ENCODE measurements at regions not wholly inside any gene's neighbourhood (a gene's known extent, or its start where the extent isn't known, plus 50 kb on each side); places are given as distances from the start of the nearest gene placed in this dataset.
"Not testable (repeated sequence)": the region's sequence is repeated elsewhere in the genome, so short reads cannot be mapped to it uniquely, and the experiment has no call there.

DNA sequence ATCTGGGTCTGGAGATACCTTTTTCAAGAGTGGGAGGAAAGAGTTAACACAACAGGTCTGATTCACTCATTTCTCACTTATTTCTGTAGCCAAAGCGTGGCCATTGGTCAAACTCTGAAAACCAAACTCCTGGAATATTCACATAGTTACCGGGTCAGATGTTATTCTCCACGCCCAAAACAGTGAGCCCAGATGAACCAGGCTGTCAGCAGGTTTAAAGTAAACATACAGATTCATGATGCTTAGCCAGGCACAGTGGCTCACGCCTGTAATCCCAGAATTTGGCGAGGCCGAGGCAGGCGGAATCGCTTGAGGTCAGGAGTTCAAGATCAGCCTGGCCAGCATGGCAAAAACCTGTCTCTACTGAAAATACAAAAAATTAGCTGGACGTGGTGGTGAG lies 126.1 kb downstream of the SEPTIN7 start:
- not testable (repeated sequence) for H3K9me3 ChIP-seq (ENCODE audit: control insufficient read depth, insufficient read depth, low read length); H3K27me3 ChIP-seq (ENCODE audit: control insufficient read depth, insufficient read depth, low read length); H3K27ac ChIP-seq (ENCODE audit: low read length); H3K4me3 ChIP-seq (ENCODE audit: low read length); DNase-seq (ENCODE audit: low read depth, low spot score); H3K36me3 ChIP-seq (ENCODE audit: control insufficient read depth, insufficient read depth, low read length); H3K4me1 ChIP-seq (ENCODE audit: control insufficient read depth, insufficient read depth, low read length)
- WGBS (ENCODE audit: insufficient coverage, insufficient read length), result no CpG with 5 or more reads among the region's 9 CpGs

DNA sequence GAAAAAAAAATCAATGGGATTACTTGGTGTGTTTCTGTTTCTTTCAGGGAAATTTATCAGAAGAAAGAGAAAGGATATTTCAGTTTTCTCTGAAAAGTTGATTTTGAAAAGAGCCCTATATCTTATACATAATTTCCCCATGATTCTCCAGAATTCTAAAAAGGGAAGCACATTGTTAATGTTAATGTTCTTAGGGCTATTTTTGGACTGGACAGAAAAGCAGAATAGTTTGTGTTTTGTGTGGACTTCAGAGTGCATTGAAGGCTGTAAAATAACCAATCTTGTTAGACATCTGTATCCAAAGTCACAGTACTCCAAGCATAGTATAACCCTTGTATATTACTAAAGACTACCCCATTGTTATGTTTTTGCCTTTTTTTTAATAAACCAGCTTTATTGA lies 130.3 kb downstream of the SEPTIN7 start:
- H3K36me3 ChIP-seq (ENCODE audit: control insufficient read depth, insufficient read depth, low read length); DNase-seq (ENCODE audit: low read depth, low spot score); H3K4me1 ChIP-seq (ENCODE audit: control insufficient read depth, insufficient read depth, low read length); H3K4me3 ChIP-seq (ENCODE audit: low read length); H3K27me3 ChIP-seq (ENCODE audit: control insufficient read depth, insufficient read depth, low read length); H3K27ac ChIP-seq (ENCODE audit: low read length); H3K9me3 ChIP-seq (ENCODE audit: control insufficient read depth, insufficient read depth, low read length): not testable (repeated sequence)

DNA sequence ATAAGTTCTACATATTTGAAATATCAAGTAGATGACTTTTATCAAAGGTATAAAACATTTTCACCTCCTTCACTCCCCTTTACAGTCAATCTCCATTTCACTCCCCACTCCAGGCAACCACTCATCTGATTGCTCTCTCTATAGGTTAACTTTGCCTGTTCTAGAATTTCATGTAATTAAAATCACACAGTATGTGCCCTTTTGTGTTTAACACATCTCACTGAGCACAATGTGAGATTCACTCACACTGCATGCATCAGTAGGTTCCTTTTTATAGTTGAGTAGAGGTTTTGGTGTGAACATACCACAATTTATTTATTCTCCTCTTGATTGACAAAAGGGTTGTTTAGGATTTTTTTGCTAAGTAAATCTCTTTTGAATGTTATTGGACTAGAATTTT lies 130.7 kb downstream of the SEPTIN7 start:
- H3K27ac ChIP-seq (ENCODE audit: low read length); H3K36me3 ChIP-seq (ENCODE audit: control insufficient read depth, insufficient read depth, low read length): not testable (repeated sequence)

DNA sequence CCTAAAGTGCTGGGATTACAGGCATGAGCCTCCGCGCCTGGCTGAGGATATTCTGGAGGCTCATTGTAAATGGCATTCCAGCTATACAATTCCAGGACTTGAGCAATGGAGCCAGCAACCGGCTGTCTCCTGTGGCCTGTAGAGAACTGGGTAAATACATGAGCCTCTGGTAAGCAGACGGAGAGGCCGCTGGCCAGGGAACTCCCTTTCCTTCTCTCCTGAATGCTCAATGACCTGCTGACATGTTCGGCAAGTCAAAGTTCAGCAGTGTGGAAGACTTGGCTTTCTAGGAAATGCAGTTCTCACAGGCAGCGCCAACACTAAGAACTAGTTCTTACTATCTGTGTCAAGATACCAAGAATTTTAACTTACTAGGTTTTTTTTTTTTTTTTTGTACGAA lies 139.8 kb downstream of the SEPTIN7 start:
- H3K4me3 ChIP-seq (ENCODE audit: low read length); H3K27ac ChIP-seq (ENCODE audit: low read length); H3K27me3 ChIP-seq (ENCODE audit: control insufficient read depth, insufficient read depth, low read length); DNase-seq (ENCODE audit: low read depth, low spot score); H3K36me3 ChIP-seq (ENCODE audit: control insufficient read depth, insufficient read depth, low read length); H3K4me1 ChIP-seq (ENCODE audit: control insufficient read depth, insufficient read depth, low read length); H3K9me3 ChIP-seq (ENCODE audit: control insufficient read depth, insufficient read depth, low read length): not testable (repeated sequence)
- WGBS (ENCODE audit: insufficient coverage, insufficient read length), result no CpG with 5 or more reads among the region's 8 CpGs

More for the DNA sequence above, 130.7 kb downstream of the SEPTIN7 start:
- DNase-seq (ENCODE audit: low read depth, low spot score); H3K27me3 ChIP-seq (ENCODE audit: control insufficient read depth, insufficient read depth, low read length); H3K4me1 ChIP-seq (ENCODE audit: control insufficient read depth, insufficient read depth, low read length); H3K9me3 ChIP-seq (ENCODE audit: control insufficient read depth, insufficient read depth, low read length); H3K4me3 ChIP-seq (ENCODE audit: low read length): not testable (repeated sequence)

DNA sequence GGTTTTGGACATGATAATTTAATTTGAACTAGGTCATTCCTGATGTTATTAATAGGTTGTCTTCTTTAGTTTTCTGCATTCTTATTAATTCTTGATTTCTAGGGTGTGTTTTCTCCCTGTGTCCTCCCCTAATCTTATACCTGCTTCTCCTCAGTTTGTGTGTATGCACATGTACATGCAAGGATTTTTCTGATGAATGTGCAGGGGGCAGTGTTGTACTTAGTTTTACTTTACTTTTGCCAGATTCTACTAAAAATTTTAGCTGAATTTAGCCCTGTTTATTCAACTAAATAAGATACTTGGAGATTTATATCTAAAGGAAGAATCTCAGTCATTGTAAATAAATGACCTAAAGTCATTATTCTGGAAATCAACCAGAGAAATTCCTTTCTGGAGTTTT lies 144.8 kb downstream of the SEPTIN7 start:
- H3K4me3 ChIP-seq (ENCODE audit: low read length); H3K4me1 ChIP-seq (ENCODE audit: control insufficient read depth, insufficient read depth, low read length); H3K27me3 ChIP-seq (ENCODE audit: control insufficient read depth, insufficient read depth, low read length); H3K9me3 ChIP-seq (ENCODE audit: control insufficient read depth, insufficient read depth, low read length); H3K27ac ChIP-seq (ENCODE audit: low read length); DNase-seq (ENCODE audit: low read depth, low spot score); H3K36me3 ChIP-seq (ENCODE audit: control insufficient read depth, insufficient read depth, low read length): not testable (repeated sequence)

DNA sequence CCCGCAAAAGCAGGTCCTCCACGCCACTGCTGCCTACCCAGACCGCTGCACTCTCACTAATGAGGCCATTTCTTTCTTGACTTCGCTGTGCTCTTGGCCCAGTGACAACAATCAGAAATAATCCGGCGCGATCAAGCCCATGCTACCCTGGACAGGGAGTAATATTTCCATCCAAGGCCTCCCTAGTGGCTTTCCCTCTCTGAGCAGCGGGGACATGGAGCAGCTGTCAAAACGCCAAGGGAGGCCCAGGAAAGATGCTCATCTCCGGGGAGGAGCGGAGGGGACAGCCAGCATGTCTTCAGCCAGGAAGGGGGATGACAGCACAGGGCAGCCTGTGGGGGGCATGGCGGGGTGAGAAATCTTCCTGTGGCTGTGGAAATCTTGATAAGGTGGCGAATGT lies 154.9 kb downstream of the SEPTIN7 start:
- not testable (repeated sequence) for H3K36me3 ChIP-seq (ENCODE audit: control insufficient read depth, insufficient read depth, low read length); H3K27me3 ChIP-seq (ENCODE audit: control insufficient read depth, insufficient read depth, low read length); H3K27ac ChIP-seq (ENCODE audit: low read length); H3K9me3 ChIP-seq (ENCODE audit: control insufficient read depth, insufficient read depth, low read length); H3K4me1 ChIP-seq (ENCODE audit: control insufficient read depth, insufficient read depth, low read length); DNase-seq (ENCODE audit: low read depth, low spot score); H3K4me3 ChIP-seq (ENCODE audit: low read length)
- WGBS (ENCODE audit: insufficient coverage, insufficient read length), result no CpG with 5 or more reads among the region's 13 CpGs

DNA sequence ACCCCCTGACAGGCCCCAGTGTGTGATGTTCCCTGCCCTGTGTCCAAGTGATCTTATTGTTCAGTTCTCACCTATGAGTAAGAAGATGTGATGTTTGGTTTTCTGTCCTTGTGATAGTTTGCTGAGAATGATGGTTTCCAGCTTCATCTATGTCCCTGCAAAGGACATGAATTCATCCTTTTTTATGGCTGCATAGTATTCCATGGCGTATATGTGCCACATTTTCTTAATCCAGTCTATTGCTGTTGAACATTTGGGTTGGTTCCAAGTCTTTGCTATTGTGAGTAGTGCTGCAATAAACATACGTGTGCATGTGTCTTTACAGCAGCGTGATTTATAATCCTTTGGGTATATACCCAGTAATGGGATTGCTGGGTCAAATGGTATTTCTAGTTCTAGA lies 156.1 kb downstream of the SEPTIN7 start:
- H3K36me3 ChIP-seq (ENCODE audit: control insufficient read depth, insufficient read depth, low read length); H3K27ac ChIP-seq (ENCODE audit: low read length); H3K27me3 ChIP-seq (ENCODE audit: control insufficient read depth, insufficient read depth, low read length); DNase-seq (ENCODE audit: low read depth, low spot score); H3K4me3 ChIP-seq (ENCODE audit: low read length); H3K4me1 ChIP-seq (ENCODE audit: control insufficient read depth, insufficient read depth, low read length); H3K9me3 ChIP-seq (ENCODE audit: control insufficient read depth, insufficient read depth, low read length): not testable (repeated sequence)
- no CpG with 5 or more reads among the region's 3 CpGs for WGBS (ENCODE audit: insufficient coverage, insufficient read length)

DNA sequence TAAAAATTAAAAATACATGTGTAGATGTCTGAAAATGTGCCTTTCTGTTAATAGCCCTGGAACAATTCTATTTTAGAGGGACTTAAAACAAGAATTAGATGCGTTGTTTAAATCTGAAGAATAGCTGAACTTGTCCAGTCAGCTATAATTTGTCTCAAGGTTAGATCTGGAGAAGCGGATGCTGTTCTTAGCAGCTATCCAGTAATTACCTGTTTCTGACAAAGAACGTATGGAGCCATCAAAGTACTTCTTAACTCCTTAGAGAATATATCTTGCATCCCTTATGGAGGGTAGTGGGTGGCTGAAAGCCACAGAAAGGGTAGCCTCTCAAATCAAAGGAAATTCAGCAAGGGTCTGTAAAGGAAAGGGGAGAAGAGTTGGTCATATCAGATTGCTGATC lies 160.4 kb downstream of the SEPTIN7 start:
- not testable (repeated sequence) for H3K4me3 ChIP-seq (ENCODE audit: low read length); H3K27me3 ChIP-seq (ENCODE audit: control insufficient read depth, insufficient read depth, low read length); H3K36me3 ChIP-seq (ENCODE audit: control insufficient read depth, insufficient read depth, low read length); H3K4me1 ChIP-seq (ENCODE audit: control insufficient read depth, insufficient read depth, low read length); H3K9me3 ChIP-seq (ENCODE audit: control insufficient read depth, insufficient read depth, low read length); H3K27ac ChIP-seq (ENCODE audit: low read length); DNase-seq (ENCODE audit: low read depth, low spot score)
- WGBS (ENCODE audit: insufficient coverage, insufficient read length), result no CpG with 5 or more reads among the region's 3 CpGs

DNA sequence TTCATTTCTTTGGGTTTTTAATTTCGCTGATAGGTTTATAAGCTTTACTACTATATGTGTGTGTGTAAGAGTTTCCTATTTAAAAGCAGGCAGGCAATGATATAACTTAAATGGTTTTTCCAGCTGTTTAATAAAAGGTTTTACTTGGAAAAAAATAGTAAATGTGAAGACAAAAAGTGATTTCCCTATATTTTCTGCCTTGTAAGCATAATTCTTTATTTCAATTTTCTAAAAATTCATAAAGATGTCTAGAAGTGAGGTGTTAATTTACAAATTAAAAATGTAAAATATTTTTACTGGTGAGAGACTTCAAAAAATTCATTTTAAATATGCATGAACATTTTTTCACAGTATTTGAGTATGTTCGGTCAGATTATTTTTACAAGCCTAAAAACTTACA lies 161.8 kb downstream of the SEPTIN7 start:
- H3K36me3 ChIP-seq (ENCODE audit: control insufficient read depth, insufficient read depth, low read length); H3K27me3 ChIP-seq (ENCODE audit: control insufficient read depth, insufficient read depth, low read length); H3K4me1 ChIP-seq (ENCODE audit: control insufficient read depth, insufficient read depth, low read length); H3K9me3 ChIP-seq (ENCODE audit: control insufficient read depth, insufficient read depth, low read length); H3K27ac ChIP-seq (ENCODE audit: low read length); DNase-seq (ENCODE audit: low read depth, low spot score); H3K4me3 ChIP-seq (ENCODE audit: low read length): not testable (repeated sequence)
- WGBS (ENCODE audit: insufficient coverage, insufficient read length), result no CpG with 5 or more reads among the region's 2 CpGs

DNA sequence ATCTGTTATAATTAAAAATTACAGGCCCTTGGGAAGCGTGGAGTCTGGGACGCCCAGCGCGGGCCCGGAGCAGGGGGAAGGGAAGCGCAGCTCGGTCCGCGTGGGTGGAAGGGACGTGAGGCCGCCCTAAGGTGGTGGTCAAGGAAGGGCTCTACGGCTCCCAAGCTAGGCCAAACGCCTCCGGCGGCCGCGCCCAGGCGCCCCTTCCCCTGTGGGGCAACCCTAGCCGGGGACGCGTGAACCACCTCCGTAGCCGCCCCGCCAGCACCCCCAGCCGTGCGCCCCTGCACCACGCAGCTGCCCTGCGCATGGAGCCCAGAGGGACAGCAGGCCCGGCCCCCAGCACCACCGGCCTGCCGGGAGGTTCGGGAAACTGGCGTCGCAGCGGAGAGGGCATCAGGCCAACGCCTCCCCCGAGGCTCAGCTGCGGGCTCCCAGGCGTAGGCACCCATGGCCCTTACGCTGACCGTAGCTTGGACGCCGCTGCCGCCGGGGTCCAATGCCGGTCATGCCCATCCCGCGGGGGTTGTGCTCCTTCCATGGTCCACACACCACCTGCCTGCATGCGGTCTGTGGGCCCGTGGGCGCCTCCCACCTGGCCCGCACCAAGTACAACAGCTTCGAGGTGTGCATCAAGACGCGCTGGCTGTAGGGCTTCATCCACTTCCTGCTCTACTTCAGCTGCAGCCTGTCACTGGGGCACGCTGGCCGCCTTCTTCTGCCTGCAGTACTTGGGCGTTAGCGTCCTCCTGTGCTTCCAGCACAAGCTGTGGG lies 166.7 kb downstream of the SEPTIN7 start:
- H3K27ac ChIP-seq (ENCODE audit: low read length), result no peak overlapping the region
- H3K9me3 ChIP-seq (ENCODE audit: control insufficient read depth, insufficient read depth, low read length), result no peaks in the 10 kb centered on the region
- H3K4me3 ChIP-seq (ENCODE audit: low read length), result no peak overlapping the region
- H3K4me1 ChIP-seq (ENCODE audit: control insufficient read depth, insufficient read depth, low read length), result no peaks in the 10 kb centered on the region
- WGBS (ENCODE audit: insufficient coverage, insufficient read length), result no CpG with 5 or more reads among the region's 59 CpGs
- H3K36me3 ChIP-seq (ENCODE audit: control insufficient read depth, insufficient read depth, low read length), result no peaks in the 10 kb centered on the region
- H3K27me3 ChIP-seq (ENCODE audit: control insufficient read depth, insufficient read depth, low read length), result no peaks in the 10 kb centered on the region
- DNase-seq (ENCODE audit: low read depth, low spot score), result no peak

DNA sequence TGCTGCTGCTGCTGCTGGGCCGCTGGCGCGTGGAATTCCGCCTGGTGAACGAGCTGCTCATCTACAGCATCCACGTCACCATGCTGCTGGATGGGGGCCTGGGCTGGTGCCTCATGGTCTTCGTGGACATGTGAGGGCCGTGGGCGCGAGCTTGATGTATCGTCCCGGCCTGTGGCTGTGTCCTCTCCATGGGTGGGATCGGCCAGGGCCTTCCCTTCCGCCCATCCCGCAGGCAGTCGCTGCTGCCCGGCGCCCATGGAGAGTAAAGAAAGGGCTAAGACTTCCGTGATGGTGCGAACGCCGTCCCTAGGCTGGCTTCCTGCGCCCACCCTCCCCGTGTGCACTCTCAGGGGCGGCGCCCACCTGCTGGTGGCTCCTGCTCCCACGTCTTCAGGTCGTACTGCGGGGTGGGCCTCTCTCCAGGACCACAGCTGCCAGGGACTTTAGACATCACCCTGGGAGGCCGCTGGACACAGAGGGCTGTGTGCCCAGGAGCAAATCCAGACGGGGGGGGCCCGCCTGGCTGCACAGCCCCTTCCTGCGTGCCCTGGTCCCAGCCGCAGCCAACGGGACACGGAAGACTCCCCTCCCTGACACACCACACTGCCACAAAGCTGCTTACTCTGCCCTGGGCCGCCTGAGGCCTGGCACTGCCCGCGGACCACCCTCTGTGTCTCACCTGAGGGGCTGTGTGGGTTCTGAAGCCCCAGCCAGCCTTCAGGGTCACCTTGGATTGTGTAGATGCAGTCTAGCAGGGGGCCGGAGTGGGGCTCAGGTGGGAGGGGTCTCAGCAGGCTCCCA lies 167.5 kb downstream of the SEPTIN7 start:
- Histone ChIP-seq H3K27ac (ENCODE audit: low read length) (no peak overlapping the region), H3K36me3 (ENCODE audit: control insufficient read depth, insufficient read depth, low read length) (no peaks in the 10 kb centered on the region), H3K4me3 (ENCODE audit: low read length) (no peak overlapping the region), H3K27me3 (ENCODE audit: control insufficient read depth, insufficient read depth, low read length) (no peaks in the 10 kb centered on the region), H3K9me3 (ENCODE audit: control insufficient read depth, insufficient read depth, low read length) (no peaks in the 10 kb centered on the region), H3K4me1 (ENCODE audit: control insufficient read depth, insufficient read depth, low read length) (no peaks in the 10 kb centered on the region)
- WGBS (ENCODE audit: insufficient coverage, insufficient read length), result no CpG with 5 or more reads among the region's 40 CpGs
- DNase-seq (ENCODE audit: low read depth, low spot score), result no peak

Data from iPS DF 6.9 (cell line).